ENCODE measurements at regions not wholly inside any gene's neighbourhood (a gene's known extent, or its start where the extent isn't known, plus 50 kb on each side); places are given as distances from the start of the nearest gene placed in this dataset.

- TF ChIP-seq POLR2A (IDR thresholded peaks at IDR 0.05), result no peak
- TF ChIP-seq POLR2AphosphoS5 (IDR thresholded peaks at IDR 0.05), result no peak
These were observed 105.8 kb upstream of the ATXN7L3B start for GRCh38 chr12:74431801-74432200.

All from suprapubic skin (tissue), 4 donors.